HG03457 (cell line): ENCODE measurements at regions not wholly inside any gene's neighbourhood (a gene's known extent, or its start where the extent isn't known, plus 50 kb on each side); places are given as distances from the start of the nearest gene placed in this dataset.

Experiments
- ATAC-seq: cut with Tn5 transposase; IDR thresholded peaks from one replicate; pipeline ENCODE4 v1.9.1; 2021; ENCODE audit warnings: moderate number of reproducible peaks; ENCODE audit not compliant: unreplicated experiment

- ATAC-seq, result no peak
Observed at GRCh38 chr2:133836691-133837345, 268.6 kb upstream of the NCKAP5 start.

- no peak for ATAC-seq
Observed at GRCh38 chr2:133837441-133838094, 269.3 kb upstream of the NCKAP5 start.

- no peak for ATAC-seq
Observed at GRCh38 chr2:133838642-133839365, 270.5 kb upstream of the NCKAP5 start.

GRCh38 chr2:133839677-133840076 is 271.4 kb upstream of the NCKAP5 start:
- ATAC-seq, result no peak

GRCh38 chr2:133840761-133841160 is 272.5 kb upstream of the NCKAP5 start:
- ATAC-seq, result no peak

- no peak for ATAC-seq
Observed at GRCh38 chr2:133841900-133842299, 273.6 kb upstream of the NCKAP5 start.

GRCh38 chr2:133842446-133842845 is 274.2 kb upstream of the NCKAP5 start:
- ATAC-seq, result no peak

- no peak for ATAC-seq
Observed at GRCh38 chr2:133843091-133843490, 274.8 kb upstream of the NCKAP5 start.

- ATAC-seq, result no peak
Observed at GRCh38 chr2:133843551-133843950, 275.3 kb upstream of the NCKAP5 start.

GRCh38 chr2:133844214-133844892 is 276.1 kb upstream of the NCKAP5 start:
- no peak for ATAC-seq

- ATAC-seq, result no peak
Observed at GRCh38 chr2:133846476-133846875, 278.2 kb upstream of the NCKAP5 start.

- ATAC-seq, result no peak
Observed at GRCh38 chr2:133847591-133847990, 279.3 kb upstream of the NCKAP5 start.

- ATAC-seq, result no peak
Observed at GRCh38 chr2:133848111-133848649, 279.9 kb upstream of the NCKAP5 start.

GRCh38 chr2:133849341-133849740 is 281.1 kb upstream of the NCKAP5 start:
- no peak for ATAC-seq

GRCh38 chr2:133854603-133855200 is 286.4 kb upstream of the NCKAP5 start:
- no peak for ATAC-seq

GRCh38 chr2:133855526-133855925 is 287.3 kb upstream of the NCKAP5 start:
- ATAC-seq, result no peak

GRCh38 chr2:133856678-133857077 is 288.4 kb upstream of the NCKAP5 start:
- ATAC-seq, result no peak

GRCh38 chr2:133859578-133859977 is 291.3 kb upstream of the NCKAP5 start:
- no peak for ATAC-seq

- ATAC-seq, result no peak
Observed at GRCh38 chr2:133862400-133862977, 294.2 kb upstream of the NCKAP5 start.

- no peak for ATAC-seq
Observed at GRCh38 chr2:133863106-133863800, 295.0 kb upstream of the NCKAP5 start.
